HG02759 (cell line): ENCODE measurements at regions not wholly inside any gene's neighbourhood (a gene's known extent, or its start where the extent isn't known, plus 50 kb on each side); places are given as distances from the start of the nearest gene placed in this dataset.
"Not testable (repeated sequence)": the region's sequence is repeated elsewhere in the genome, so short reads cannot be mapped to it uniquely, and the experiment has no call there.

Experiments used
- ATAC-seq: cut with Tn5 transposase; IDR thresholded peaks from one replicate; pipeline ENCODE4 v1.9.1; 2021; ENCODE audit warnings: mild to moderate bottlenecking, moderate library complexity; ENCODE audit not compliant: unreplicated experiment

DNA sequence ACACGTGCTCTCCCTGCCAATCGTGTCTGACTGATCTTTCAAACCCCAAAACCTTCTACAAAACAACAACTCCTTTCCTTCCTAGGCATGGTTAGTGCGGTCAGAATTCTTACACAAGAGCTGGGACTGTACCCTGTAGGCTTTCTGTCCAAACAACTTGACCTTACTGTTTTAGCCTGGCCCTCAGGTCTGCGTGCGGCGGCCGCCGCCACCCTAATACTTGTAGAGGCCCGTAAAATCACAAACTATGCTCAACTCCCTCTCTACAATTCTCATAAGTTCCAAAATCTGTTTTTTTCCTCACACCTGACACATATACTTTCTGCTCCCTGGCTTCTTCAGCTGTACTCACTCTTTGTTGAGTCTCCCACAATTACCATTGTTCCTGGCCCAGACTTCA lies 814.3 kb upstream of the VRK2 start:
- not testable (repeated sequence) for ATAC-seq

DNA sequence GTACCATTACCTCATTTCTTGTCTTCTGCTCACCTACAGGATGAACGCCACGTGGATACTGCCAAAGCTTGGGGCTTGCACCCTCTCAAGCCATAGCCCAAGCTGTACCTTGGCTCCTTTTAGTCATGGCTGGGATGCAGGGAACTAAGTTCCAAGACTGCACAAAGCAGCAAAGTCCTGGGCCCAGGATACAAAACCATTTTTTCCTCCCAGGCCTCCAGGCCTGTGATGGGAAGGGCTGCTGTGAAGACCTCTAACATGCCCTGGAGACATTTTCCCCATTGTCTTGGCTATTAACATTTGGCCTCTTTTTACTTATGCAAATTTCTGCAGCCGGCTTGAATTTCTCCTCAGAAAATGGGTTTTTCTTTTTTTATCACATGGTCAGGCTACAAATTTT lies 795.1 kb upstream of the VRK2 start:
- not testable (repeated sequence) for ATAC-seq

DNA sequence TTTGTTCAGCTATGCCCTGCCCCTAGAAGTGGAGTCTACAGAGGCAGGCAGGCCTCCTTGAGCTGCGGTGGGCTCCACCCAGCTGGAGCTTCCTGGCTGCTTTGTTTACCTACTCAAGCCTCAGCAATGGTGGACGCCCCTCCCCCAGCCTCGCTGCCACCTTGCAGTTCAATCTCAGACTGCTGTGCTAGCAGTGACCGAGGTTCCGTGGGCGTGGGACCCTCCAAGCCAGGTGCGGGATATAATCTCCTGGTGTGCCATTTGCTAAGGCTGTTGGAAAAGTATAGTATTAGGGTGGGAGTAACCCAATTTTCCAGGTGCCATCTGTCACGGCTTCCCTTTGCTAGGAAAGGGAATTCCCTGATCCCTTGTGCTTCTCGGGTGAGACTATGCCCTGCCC lies 770.2 kb upstream of the VRK2 start:
- not testable (repeated sequence) for ATAC-seq

DNA sequence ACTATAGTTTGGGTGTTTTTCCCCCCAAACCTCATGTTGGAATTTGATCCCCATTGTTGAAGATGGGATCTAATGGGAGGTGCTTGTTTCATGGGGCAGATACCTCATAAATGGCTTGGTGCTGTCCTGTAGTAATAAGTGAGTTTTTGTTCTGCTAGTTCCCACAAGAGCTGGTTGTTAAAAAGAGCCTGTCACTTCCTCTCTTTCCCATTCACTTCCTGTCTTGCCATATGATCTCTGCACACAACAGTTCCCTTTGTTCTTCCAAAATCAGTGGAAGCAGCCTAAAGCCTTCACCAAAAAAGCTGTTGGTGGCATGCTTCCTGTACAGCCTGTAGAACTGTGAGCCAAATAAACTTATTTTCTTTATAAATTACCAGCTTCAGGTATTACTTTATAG lies 768.2 kb upstream of the VRK2 start:
- no peak for ATAC-seq

DNA sequence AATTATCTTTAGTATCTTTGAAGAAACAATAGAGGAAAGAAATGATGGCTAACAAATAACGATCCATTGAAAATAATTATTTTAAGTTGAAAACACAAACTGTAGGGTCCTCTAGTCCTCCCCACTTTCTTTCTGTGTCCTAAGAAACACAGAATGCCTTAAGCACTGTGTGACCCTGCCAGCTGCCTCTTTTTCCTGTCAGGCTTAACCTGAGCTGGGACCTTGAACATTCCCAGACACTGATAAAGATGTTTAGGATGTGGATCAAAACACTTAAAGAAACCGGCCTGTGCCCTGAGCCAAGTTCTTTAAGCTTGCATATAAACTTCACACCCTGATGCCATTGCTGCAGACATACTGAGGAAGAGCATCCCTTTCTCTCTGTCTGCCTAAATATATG lies 755.4 kb upstream of the VRK2 start:
- no peak for ATAC-seq

DNA sequence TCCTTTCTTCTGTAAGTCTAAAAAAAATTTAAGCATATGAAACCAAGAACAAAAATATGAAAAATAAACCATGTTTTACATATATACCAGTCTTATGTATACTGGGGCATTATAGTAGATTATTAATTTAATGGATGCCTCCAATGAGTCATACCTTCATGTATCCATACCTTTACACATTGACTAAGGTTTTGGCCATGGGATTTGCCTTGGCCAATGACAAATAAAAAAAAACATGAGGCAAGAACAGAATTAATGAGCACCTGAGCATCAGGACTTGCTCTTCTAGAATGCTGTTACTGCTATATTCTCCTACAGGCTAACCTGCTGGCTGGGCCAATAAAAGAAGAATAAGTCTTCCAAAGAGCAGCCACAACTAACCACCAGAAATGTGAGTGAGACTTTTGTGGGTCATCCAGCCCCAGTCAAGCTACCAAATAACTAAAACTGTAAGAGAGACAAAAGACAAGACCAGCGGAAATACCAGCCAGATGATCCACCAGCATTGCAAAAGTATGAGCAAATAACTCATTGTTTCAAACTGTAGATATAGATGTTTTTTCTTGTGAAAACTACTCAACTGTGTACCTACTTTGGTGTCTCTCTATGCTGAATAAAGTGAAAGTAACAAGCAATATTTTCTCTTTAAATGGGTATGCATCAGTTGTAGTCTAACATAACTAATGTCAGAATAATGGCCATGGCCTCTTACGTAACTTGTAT lies 749.6 kb upstream of the VRK2 start:
- no peak for ATAC-seq

DNA sequence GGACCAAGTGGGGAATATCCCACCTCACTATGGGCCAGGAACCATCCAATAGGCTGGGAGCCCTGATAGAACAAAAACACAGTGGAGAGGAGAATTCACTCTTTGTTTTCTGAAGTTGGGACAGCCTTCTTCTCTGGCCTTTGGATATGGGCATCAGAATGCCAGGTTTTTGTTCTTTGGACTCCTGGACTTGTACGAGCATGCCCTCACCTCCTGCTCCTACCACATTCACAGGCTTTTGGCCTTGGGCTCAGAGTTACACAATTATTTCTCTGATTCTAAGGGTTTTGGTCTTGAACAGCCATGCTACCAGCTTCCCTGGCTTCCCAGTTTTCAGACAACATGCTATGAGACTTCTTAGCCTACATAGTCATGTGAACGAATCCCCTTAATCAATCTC lies 732.9 kb upstream of the VRK2 start:
- ATAC-seq, result no peak

DNA sequence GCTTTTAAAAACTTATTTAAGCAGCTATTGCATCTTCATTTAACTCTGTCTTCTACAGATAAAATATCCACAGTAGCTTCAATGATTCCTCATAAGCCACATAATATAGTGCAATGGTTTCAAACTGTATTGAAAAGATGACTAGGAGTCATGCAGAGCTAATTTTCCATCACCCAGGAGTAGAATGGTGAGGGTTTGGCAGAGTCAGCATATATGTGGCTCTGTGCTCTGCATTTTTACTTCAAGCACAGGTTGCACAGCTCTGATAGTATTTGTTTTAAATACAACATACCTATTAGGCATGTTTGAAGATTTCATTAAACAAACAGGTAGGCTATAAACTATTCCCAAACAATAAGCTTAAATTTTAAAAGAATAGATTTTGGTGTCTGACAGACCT lies 731.9 kb upstream of the VRK2 start:
- no peak for ATAC-seq

DNA sequence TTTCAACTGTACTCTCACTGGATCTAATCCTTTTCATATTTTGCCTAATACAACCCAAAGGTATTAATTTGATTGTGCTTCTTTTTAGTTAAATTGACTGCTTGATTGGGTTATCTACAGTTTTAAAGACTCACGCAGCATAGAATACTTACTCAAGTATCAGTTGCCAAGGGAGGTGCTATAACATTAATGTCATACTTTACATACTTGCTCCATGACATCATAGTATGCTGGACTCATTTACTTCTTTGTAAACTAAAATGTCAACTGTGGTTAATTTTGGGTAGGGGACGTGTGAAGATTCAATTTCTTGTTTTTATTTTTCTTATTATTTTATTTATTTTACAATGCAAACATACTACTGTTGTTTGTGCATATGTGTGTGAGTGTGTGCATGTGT lies 716.2 kb upstream of the VRK2 start:
- no peak for ATAC-seq

DNA sequence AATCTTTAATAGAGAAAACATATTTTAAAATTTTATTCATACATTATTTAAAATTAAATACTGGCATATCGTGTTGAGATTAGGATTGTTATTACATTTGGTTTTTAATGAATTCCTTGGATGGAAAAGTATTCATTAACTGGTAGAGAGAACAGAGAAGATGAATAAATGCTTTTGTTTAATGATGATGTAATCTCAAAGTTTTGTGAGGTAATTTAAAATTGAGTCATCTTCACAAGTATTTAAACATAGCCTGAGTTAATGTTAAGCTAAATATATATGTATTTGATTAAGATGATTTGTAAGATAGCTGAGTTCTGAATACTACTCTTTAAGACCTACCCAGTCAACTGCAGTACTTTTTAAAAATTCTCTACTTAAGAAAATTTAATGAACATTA lies 713.4 kb upstream of the VRK2 start:
- no peak for ATAC-seq

DNA sequence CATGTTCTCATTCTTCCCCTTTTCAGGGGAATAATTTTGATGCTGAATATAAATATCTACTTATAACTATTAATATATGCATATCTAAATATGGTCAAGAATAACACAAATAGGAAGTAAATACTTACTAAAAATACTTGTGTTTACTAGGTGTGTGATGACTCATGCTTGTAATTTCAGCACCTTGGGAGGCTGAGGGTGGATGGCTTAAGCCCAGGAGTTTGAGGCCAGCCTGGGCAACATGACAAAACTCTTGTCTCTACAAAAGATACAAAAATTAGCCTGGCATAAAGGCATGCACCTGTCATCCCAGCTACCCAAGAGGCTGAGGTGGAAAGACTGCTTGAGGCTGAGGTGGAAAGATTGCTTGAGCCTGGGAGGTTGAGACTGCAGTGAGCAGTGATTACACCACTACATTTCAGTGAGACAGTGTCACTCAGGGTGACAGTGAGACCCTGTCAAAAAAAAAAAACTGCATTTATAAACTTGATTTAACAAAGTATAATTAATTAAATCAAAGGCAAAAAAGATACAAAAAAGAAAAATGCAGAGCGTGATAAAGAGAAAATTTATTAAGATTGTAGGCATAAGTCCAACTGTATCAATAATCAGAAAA lies 703.1 kb upstream of the VRK2 start:
- no peak for ATAC-seq

DNA sequence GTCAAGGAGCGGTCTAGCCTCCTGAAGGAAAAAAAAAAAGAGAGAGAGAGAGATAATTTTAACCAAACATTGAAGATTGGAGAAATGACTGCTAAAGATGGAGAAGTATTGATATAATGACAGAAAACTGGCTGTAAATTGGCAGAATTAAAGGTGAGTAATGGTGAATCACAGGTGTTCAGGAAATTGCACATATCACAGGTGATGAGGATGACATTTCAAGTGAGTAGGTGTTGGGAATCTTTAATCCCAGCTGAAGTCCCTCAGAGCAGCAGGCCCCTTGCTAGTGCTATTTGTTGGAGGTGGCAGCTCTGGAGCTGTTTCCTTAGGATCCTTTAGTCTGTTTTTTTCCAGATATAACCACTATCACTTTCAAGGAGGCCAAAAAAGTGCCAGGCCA lies 678.4 kb upstream of the VRK2 start:
- ATAC-seq, result no peak

DNA sequence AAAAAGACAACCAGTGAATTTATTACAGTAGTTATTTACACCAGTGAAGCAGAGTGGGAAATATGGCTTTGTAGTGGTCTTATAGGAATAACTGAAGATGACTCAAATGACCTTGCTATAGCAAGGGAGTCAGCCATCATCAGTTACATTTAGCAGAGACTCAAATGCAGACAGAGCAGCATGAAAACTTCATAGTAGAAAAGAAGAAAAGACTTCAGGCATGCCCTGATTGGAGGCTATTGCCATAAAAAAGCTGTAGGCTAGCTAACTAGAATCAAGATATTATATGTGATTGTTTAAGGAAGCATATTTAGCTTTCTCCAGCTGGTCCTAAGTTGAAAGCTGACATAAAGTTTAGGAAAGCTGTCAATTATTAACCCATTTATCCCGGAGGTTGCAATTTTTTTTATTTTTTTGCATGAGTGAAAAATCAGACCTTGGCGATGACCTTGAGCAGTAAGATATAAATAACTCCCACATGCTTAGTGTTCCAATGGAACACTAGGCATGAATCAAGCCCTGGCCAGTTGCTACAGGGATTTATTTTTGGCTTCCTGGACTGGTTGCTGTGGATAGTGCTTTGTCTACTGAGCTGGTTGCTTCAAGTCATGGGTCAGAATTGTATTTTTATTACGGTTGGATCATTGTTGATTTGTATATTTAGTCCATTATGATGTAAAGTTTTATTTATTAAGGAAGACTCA lies 675.6 kb upstream of the VRK2 start:
- no peak for ATAC-seq

DNA sequence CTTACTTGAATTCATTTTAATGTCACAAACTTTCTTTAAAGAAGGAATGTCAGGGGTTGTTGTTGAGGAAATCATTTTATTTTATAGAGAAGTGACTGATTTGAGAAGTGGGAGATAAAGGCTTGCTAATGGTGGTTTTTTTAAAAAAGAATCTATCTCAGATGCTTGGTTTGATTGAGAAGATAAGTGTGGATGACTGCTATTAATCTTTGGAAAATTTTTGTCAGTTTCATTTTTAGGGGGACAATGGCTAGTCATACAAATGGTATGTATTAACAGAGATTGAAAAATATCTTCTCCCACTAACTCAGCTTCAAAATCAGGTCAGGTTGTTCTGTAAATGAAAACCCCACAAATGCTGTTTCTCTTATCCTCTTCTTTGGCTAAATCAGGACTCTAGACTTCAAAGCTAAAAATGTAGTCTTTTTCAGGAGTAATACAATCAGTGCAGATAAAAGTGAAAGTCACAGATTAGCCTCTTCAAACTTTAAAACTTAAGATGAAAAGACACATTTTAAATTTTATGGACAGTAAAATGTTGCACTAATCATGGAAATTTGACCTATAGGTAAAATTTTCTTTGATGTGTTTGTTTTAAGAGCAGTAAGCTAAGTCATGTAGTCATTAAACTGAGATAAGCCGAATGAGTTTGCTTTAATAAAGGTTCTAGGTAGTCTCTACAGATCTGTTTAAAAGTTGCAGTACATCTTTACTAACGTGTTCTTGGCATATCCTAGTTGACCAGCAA lies 674.2 kb upstream of the VRK2 start:
- no peak for ATAC-seq

DNA sequence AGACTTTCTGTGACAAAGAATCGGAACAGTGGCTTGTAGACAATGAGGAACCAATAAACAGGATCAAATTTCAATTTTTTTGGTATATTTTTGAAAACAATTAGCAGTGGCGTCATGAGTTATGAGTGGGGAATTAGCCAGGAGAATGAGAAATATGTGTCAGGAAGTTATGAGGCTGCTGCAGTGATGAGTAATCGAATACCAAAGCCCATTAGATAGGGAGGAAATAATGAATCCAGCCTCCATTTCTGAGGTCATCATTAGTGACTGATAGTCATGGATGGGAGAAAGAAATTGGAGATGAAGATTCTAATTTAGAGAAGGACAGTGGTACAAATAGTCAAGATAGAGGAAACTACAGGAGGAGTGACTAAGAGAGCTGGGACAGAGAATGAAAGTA lies 673.1 kb upstream of the VRK2 start:
- ATAC-seq, result no peak

DNA sequence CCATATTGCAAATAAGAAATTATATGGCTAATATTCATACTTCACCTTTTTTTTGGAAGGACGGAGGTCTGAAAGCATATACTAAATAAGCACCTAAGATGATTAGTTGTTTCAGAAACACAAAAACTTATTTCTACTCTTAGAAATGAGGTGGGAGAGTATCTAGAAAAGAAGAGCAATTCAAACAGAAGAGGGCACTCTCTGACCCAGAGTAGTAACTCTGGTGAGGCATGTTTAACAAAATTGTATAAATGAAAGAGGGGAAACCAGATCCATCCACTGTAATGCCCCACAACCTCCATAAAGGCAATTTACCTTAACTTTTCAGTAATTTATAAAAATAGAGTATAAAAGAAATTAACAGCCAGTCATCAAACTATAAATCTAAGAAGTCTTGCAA lies 669.6 kb upstream of the VRK2 start:
- no peak for ATAC-seq

DNA sequence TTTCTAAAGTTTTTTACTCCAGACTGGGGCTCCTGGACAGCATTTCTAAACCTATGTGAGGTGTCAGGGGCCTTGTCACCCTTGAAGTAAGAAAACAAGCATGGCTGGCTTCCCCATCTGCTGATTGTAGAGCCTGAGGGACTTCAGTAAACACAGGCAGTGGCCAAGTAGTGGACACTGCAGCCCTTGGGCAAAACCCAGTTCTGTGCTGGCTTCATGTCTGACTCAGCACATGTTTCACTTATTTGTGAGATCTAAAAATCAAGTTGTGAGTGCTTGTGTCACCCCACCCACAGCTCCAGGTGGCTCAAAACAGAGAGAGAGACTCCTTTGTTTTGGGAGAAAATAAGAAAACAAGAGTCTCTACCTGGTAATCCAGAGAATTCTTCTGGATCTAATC lies 660.3 kb upstream of the VRK2 start:
- ATAC-seq, result no peak

DNA sequence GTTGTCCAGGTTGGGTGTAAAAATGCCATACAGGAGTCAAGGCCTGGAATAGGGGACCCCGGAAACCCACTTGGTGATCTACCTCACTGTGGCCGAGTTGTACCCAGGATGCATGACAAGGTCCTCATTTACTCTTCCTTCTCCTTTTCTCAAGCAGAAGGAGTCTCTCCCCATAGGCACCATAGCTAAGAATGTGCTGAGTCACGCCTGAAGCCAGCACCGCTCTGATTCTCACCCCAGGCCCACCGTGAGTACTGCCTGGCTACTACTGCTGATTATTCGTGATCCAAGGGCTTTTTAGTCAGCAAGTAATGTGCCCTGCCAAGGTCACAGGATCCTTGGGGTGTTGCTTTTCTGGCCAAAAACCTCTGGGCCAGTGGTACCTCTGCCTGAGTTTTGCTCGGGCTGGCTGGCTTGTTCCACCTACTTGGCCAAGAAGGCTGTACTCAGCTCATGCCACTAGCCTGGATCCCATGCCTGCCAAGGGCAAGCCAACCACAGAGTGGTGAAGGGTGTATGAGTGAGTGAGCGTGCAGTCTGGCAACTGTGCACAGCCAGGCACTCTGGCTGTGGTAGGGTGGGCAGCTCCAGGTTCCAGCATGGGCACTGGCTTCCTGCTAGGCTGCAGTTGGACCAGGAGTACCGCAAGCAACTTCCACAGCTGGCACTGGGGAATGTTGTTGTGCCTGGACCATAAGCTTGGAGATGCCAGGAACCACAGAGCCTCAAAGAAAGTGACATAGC lies 650.1 kb upstream of the VRK2 start:
- no peak for ATAC-seq

DNA sequence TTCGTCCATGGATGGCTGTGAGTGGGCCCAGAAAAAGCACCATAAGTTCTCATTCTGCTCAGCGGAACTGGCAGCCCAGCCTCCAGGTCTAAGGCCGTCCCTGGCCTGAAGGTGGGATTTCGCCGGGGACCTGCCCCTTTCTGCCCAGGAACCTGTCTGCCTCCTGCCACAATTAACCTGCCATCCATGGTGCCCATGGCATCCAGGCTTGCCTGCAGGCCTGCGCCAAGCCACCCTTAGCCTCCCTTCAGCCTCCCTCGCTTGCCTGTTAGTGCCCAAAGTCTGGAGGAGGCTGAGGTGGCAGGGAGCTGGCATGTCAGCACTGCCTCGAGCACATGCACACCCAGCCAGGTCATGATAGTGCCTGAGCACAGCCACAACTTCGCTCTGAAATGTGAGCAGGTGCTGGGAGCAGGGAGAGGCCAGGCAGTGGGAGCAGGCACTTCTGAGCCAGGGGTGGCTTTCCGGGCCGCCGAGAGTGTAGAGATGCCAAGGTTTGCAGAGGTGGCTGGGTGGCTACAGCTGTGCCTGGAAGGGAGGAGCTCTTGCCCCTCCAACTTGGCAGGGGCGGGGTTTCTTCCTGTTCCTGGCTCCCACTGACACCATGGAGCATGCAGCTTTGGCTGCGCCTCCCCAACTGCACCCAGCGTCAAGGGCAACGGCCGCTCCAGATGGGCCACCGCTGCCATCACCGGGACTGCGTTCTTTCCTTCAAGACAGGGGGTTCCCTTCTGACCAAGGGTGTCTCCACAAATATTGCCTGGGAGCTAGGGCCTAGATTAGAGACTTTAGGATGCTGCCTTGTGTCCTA lies 648.9 kb upstream of the VRK2 start:
- ATAC-seq, result no peak

DNA sequence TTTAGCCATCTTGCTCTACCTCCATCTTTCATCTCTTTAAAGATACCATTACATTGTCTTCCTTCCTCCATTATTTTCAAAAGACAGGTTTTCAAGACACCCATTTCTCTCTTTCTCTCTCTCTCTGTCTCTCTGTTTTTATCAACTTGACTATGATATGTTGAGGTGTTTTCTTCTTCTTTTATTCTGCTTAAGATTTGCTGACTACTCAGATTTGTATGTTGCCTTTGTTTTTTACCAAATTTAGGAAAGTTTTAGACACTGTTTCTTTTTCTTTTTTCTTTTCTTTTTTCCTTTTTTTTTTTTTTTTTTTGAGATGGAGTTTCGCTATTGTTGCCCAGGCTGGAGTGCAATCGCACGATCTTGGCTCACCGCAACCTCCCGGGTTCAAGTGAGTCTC lies 647.5 kb upstream of the VRK2 start:
- no peak for ATAC-seq
